HFFc6 (cell line): ENCODE measurements at regions not wholly inside any gene's neighbourhood (a gene's known extent, or its start where the extent isn't known, plus 50 kb on each side); places are given as distances from the start of the nearest gene placed in this dataset.

Source experiments
- DNase-seq: peaks from one replicate; pipeline ENCODE4 v3.0.0-alpha.2; 2018
- H3K27ac Mint-ChIP-seq: 2 replicates; pipeline ENCODE4 v1.8.0; 2020; ENCODE audit warnings: mild to moderate bottlenecking, mixed read lengths
- H3K27me3 Mint-ChIP-seq: 2 replicates; pipeline ENCODE4 v1.8.0; 2021; ENCODE audit warnings: mild to moderate bottlenecking, moderate library complexity, mixed read lengths; ENCODE audit not compliant: insufficient read depth
- H3K36me3 Mint-ChIP-seq: 2 replicates; pipeline ENCODE4 v1.8.0; 2021; ENCODE audit warnings: low read depth, mixed read lengths
- H3K4me1 Mint-ChIP-seq: 2 replicates; pipeline ENCODE4 v1.8.0; 2020; ENCODE audit warnings: low read depth, mixed read lengths
- H3K4me3 Mint-ChIP-seq: 2 replicates; pipeline ENCODE4 v1.8.0; 2020; ENCODE audit warnings: mild to moderate bottlenecking, moderate library complexity, mixed read lengths
- H3K9me3 Mint-ChIP-seq: 2 replicates; pipeline ENCODE4 v1.8.0; 2020; ENCODE audit warnings: mild to moderate bottlenecking, mixed read lengths
- CTCF ChIP-seq: fragments of 200-600 bp; sonication (generic); IDR thresholded peaks from 2 replicates; pipeline ENCODE4 v1.5.0; 2021; ENCODE audit warnings: antibody characterized with exemption, mild to moderate bottlenecking

- no peak for DNase-seq
- Mint-ChIP-seq H3K27ac (no peak overlapping the region), H3K4me1 (no peaks in the 10 kb centered on the region), H3K27me3 (peaks cover 44% of the 10 kb centered on the region), H3K9me3 (no peaks in the 10 kb centered on the region), H3K36me3 (no peaks in the 10 kb centered on the region), H3K4me3 (no peak overlapping the region)
- no peak for TF ChIP-seq CTCF
Observed at GRCh38 chr22:44584256-44584902, 86.3 kb upstream of the RTL6 start.

GRCh38 chr22:44583854-44584253, 85.8 kb upstream of the RTL6 start:
- no peak overlapping the region for H3K27ac Mint-ChIP-seq
- H3K9me3 Mint-ChIP-seq = no peaks in the 10 kb centered on the region
- H3K27me3 Mint-ChIP-seq = peaks cover 47% of the 10 kb centered on the region
- DNase-seq = no peak
- no peak for TF ChIP-seq CTCF
- H3K4me1 Mint-ChIP-seq = no peaks in the 10 kb centered on the region
- no peaks in the 10 kb centered on the region for H3K36me3 Mint-ChIP-seq
- no peak overlapping the region for H3K4me3 Mint-ChIP-seq

- Mint-ChIP-seq H3K27ac (no peak overlapping the region), H3K4me1 (no peaks in the 10 kb centered on the region), H3K27me3 (peaks cover 46% of the 10 kb centered on the region), H3K36me3 (no peaks in the 10 kb centered on the region), H3K9me3 (no peaks in the 10 kb centered on the region), H3K4me3 (no peak overlapping the region)
- TF ChIP-seq CTCF = no peak
- no peak for DNase-seq
Observed at GRCh38 chr22:44583061-44583760, 85.2 kb upstream of the RTL6 start.

- Mint-ChIP-seq H3K9me3 (no peaks in the 10 kb centered on the region), H3K4me3 (no peak overlapping the region), H3K4me1 (no peaks in the 10 kb centered on the region), H3K27ac (no peak overlapping the region), H3K27me3 (peaks cover 41% of the 10 kb centered on the region), H3K36me3 (no peaks in the 10 kb centered on the region)
- no peak for TF ChIP-seq CTCF
- no peak for DNase-seq
Observed at GRCh38 chr22:44582016-44582415, 84.0 kb upstream of the RTL6 start.

- Mint-ChIP-seq H3K36me3 (no peaks in the 10 kb centered on the region), H3K9me3 (no peaks in the 10 kb centered on the region), H3K27ac (no peak overlapping the region), H3K4me1 (no peaks in the 10 kb centered on the region), H3K4me3 (no peak overlapping the region), H3K27me3 (peaks cover 39% of the 10 kb centered on the region)
- no peak for TF ChIP-seq CTCF
- DNase-seq = no peak
Observed at GRCh38 chr22:44581096-44581435, 83.0 kb upstream of the RTL6 start.
